GM12878 (cell line): ENCODE measurements at regions not wholly inside any gene's neighbourhood (a gene's known extent, or its start where the extent isn't known, plus 50 kb on each side); places are given as distances from the start of the nearest gene placed in this dataset.

Experiments used
- ATAC-seq: fragments of 200-7000 bp; cut with Tn5 transposase; 3 replicates; pipeline ENCODE4 v1.9.1; 2020; ENCODE audit warnings: mild to moderate bottlenecking, moderate library complexity
- BruUV-seq: library from RNA; stranded (reverse); fragments of 400-500 nt; replicated peaks from 2 replicates; lab custom pipeline; 2021; lab: Mats Ljungman, UMichigan
- CTCF ChIA-PET: fragments of 300-600 bp; sonication (Branson Sonifier 250); formaldehyde crosslinking; extraction: SDS; loops from one replicate; lab custom pipeline; 2021; ENCODE audit warnings: inconsistent platforms; lab: Yijun Ruan, JAX
- POLR2A ChIA-PET: fragments of 350-600 bp; formaldehyde crosslinking; extraction: SDS; loops from one replicate; lab custom pipeline; 2021; ENCODE audit warnings: inconsistent platforms; lab: Charles Lee
- RAD21 ChIA-PET: fragments of 300-600 bp; sonication (Branson Sonifier 250); formaldehyde crosslinking; loops from one replicate; lab custom pipeline; 2023; ENCODE audit warnings: antibody characterized with exemption; ENCODE audit not compliant: unreplicated experiment; lab: Charles Lee
- SMC1A ChIA-PET: fragments of 300-600 bp; sonication (Branson Sonifier 250); formaldehyde crosslinking; loops from one replicate; lab custom pipeline; 2023; ENCODE audit not compliant: unreplicated experiment, uncharacterized antibody; lab: Charles Lee
- DNase-seq: peaks from one replicate; pipeline ENCODE4 v3.0.0-alpha.2; 2011; ENCODE audit warnings: low read depth, low spot score
- FAIRE-seq: peaks from 3 replicates; lab custom pipeline; 2011; peaks lifted over from hg19 to GRCh38; lab: Jason Lieb, UNC
- H2AFZ ChIP-seq: 2 replicates; pipeline ENCODE4 v1.6.0; 2011; ENCODE audit warnings: low read depth, low read length, control low read depth; ENCODE audit not compliant: control insufficient read depth
- H3K27ac ChIP-seq: 2 replicates; pipeline ENCODE4 v1.5.1; 2011; ENCODE audit warnings: control low read depth; ENCODE audit not compliant: control insufficient read depth, insufficient read depth
- H3K27me3 ChIP-seq, 2 experiments: replicated peaks in 1 of 2; 2 replicates each; pipeline versions ENCODE4 v1.6.0 to v1.6.1; 2011; ENCODE audit warnings: low read length in 1 of 2; ENCODE audit not compliant: control insufficient read depth in 2 of 2, insufficient read depth in 2 of 2
- H3K36me3 ChIP-seq, 2 experiments: 2 replicates each; pipeline ENCODE4 v1.5.1; 2011; ENCODE audit warnings: low read length in 1 of 2; ENCODE audit not compliant: control insufficient read depth in 2 of 2, insufficient read depth in 2 of 2
- H3K4me1 ChIP-seq: 2 replicates; pipeline ENCODE4 v1.6.1; 2011; ENCODE audit warnings: mild to moderate bottlenecking, low read length, moderate library complexity, mixed read lengths; ENCODE audit not compliant: control insufficient read depth, insufficient read depth
- H3K4me2 ChIP-seq: 2 replicates; pipeline ENCODE4 v1.6.0; 2011; ENCODE audit warnings: control low read depth; ENCODE audit not compliant: control insufficient read depth, insufficient read depth
- H3K4me3 ChIP-seq: fragments of 200-600 bp; sonication (generic); 2 replicates; pipeline ENCODE4 v1.5.1; 2016
- H3K79me2 ChIP-seq: 2 replicates; pipeline ENCODE4 v1.6.0; 2011; ENCODE audit warnings: low read length; ENCODE audit not compliant: control insufficient read depth, insufficient read depth
- H3K9ac ChIP-seq: 2 replicates; pipeline ENCODE4 v1.8.0; 2011; ENCODE audit warnings: low read length, control low read depth, mixed read lengths; ENCODE audit not compliant: control insufficient read depth, insufficient read depth
- H3K9me3 ChIP-seq: replicated peaks from 3 replicates; pipeline ENCODE4 v1.5.1; 2011; ENCODE audit warnings: mild to moderate bottlenecking, low read length; ENCODE audit not compliant: control insufficient read depth, insufficient read depth
- H4K20me1 ChIP-seq: 2 replicates; pipeline ENCODE4 v1.6.0; 2011; ENCODE audit not compliant: control insufficient read depth, insufficient read depth
- CUX1 ChIP-seq: IDR thresholded peaks from 2 replicates; pipeline ENCODE4 v1.6.1; 2012; ENCODE audit warnings: improper control_type of control experiment, low read depth, low read length; ENCODE audit not compliant: insufficient replicate concordance
- E4F1 ChIP-seq: fragments of 450-650 bp; IDR thresholded peaks from 2 replicates; pipeline ENCODE4 v1.6.1; 2018; ENCODE audit warnings: borderline replicate concordance, mild to moderate bottlenecking; ENCODE audit not compliant: partially characterized antibody
- ETV6 ChIP-seq, 2 experiments: fragments of 450-650 bp in 1 of 2; IDR thresholded peaks in 1 of 2; conservative IDR thresholded peaks in 1 of 2; 2 replicates each; pipeline ENCODE4 v1.6.1; 2014; ENCODE audit warnings: antibody characterized with exemption in 1 of 2, borderline replicate concordance in 1 of 2, low read depth in 1 of 2, mild to moderate bottlenecking in 1 of 2, moderate library complexity in 1 of 2
- HDAC6 ChIP-seq: fragments of 200-600 bp; sonication (generic); IDR thresholded peaks from one replicate; pipeline ENCODE4 v1.8.0; 2017; ENCODE audit warnings: antibody characterized with exemption; ENCODE audit not compliant: unreplicated experiment
- HDGF ChIP-seq: fragments of 450-650 bp; IDR thresholded peaks from 2 replicates; pipeline ENCODE4 v1.6.1; 2016; ENCODE audit warnings: antibody characterized with exemption
- LARP7 ChIP-seq: fragments of 450-650 bp; IDR thresholded peaks from 2 replicates; pipeline ENCODE4 v1.6.1; 2017; ENCODE audit warnings: mild to moderate bottlenecking
- MYC ChIP-seq: IDR thresholded peaks from 2 replicates; pipeline ENCODE4 v1.6.1; 2011; ENCODE audit warnings: mild to moderate bottlenecking, low read length, moderate library complexity, inconsistent platforms; ENCODE audit not compliant: insufficient read depth, insufficient replicate concordance, insufficient read length, severe bottlenecking
- PAX8 ChIP-seq: fragments of 450-650 bp; IDR thresholded peaks from 2 replicates; pipeline ENCODE4 v1.6.1; 2017; ENCODE audit warnings: mild to moderate bottlenecking, moderate library complexity
- POLR2AphosphoS2 ChIP-seq: IDR thresholded peaks from 2 replicates; pipeline ENCODE4 v1.6.1; 2011; ENCODE audit warnings: low read depth, mild to moderate bottlenecking, low read length, improper control_type of control experiment, moderate library complexity
- RAD51 ChIP-seq: fragments of 450-650 bp; IDR thresholded peaks from 2 replicates; pipeline ENCODE4 v1.6.1; 2016; ENCODE audit warnings: moderate library complexity, mild to moderate bottlenecking, inconsistent platforms
- STAT1 ChIP-seq: fragments of 450-650 bp; conservative IDR thresholded peaks from 2 replicates; pipeline ENCODE4 v1.6.1; 2014; ENCODE audit warnings: antibody characterized with exemption, mild to moderate bottlenecking
- ZNF24 ChIP-seq: fragments of 450-650 bp; IDR thresholded peaks from 2 replicates; pipeline ENCODE4 v1.6.1; 2017; ENCODE audit warnings: antibody characterized with exemption, mild to moderate bottlenecking
- in situ Hi-C: fragments of 300-500 bp; cut with MboI; formaldehyde crosslinking; loops from 9 replicates; pipeline ENCODE4 v1.14.3; 2018; ENCODE audit warnings: mixed read lengths
- intact Hi-C: fragments of 100-400 bp; cut with micrococcal nuclease; formaldehyde crosslinking; loops from one replicate; pipeline ENCODE4 v1.14.2; 2022; ENCODE audit not compliant: unreplicated experiment
- TF ChIP-seq, protein P1 (sequence below): IDR thresholded peaks from 2 replicates; pipeline ENCODE4 v1.6.1; 2011; ENCODE audit warnings: low read depth, mild to moderate bottlenecking, low read length, moderate library complexity, borderline replicate concordance; ENCODE audit errors: extremely low read depth

- Histone ChIP-seq H3K4me2 (no peak overlapping the region), H3K9me3 (peaks cover 48% of the 10 kb centered on the region), H3K27ac (no peak overlapping the region), H3K79me2 (peaks cover 94% of the 10 kb centered on the region), H3K4me1 (peaks cover 19% of the 10 kb centered on the region), H3K4me3 (no peak overlapping the region), H3K36me3 (peaks cover 9 to 25% of the 10 kb centered on the region in 2 experiments), H4K20me1 (no peaks in the 10 kb centered on the region), H2AFZ (no peak overlapping the region), H3K9ac (no peak overlapping the region), H3K27me3 (no peaks in the 10 kb centered on the region)
- ATAC-seq (no peak), FAIRE-seq (no peak), DNase-seq (no peak)
- in situ Hi-C loops (loop anchor here (25.0 kb wide), 1 partner anchor 1846 kb away; no protein-coding TSS in a partner anchor), intact Hi-C loops (no loop called here)
- BruUV-seq: no TSS peak
- CTCF ChIA-PET: interaction anchor here (1.1 to 3.6 kb wide), 2 partner anchors 15 to 66 kb away, joined by 3 to 20 read pairs; no protein-coding TSS in a partner anchor
- POLR2A ChIA-PET: interaction anchor here (1.7 to 2.1 kb wide), 3 partner anchors 9 to 22 kb away, joined by 4 to 12 read pairs (median 10); no protein-coding TSS in a partner anchor
- SMC1A ChIA-PET: interaction anchor here (0.7 to 2.5 kb wide), 5 partner anchors 10 to 67 kb away, joined by 3 to 17 read pairs (median 4); no protein-coding TSS in a partner anchor
- RAD21 ChIA-PET: interaction anchor here (0.5 to 2.6 kb wide), 4 partner anchors 19 to 66 kb away, joined by 3 to 14 read pairs (median 4); no protein-coding TSS in a partner anchor
- TF ChIP-seq HDAC6: no peak
- no peak for TF ChIP-seq POLR2AphosphoS2
- TF ChIP-seq RAD51: no peak
- no peak for TF ChIP-seq ETV6 (conservative IDR thresholded peaks at IDR 0.05 in 1 of 2, IDR thresholded peaks at IDR 0.05 in 1 of 2; ENCODE audit: borderline replicate concordance in 1 of 2, low read depth in 1 of 2)
- no peak for TF ChIP-seq CUX1
- TF ChIP-seq MYC: no peak
- no peak for TF ChIP-seq E4F1
- TF ChIP-seq STAT1: no peak
- TF ChIP-seq PAX8: no peak
- TF ChIP-seq, protein P1, sequence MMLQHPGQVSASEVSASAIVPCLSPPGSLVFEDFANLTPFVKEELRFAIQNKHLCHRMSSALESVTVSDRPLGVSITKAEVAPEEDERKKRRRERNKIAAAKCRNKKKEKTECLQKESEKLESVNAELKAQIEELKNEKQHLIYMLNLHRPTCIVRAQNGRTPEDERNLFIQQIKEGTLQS: no peak
- TF ChIP-seq ZNF24: no peak
- no peak for TF ChIP-seq LARP7
- no peak for TF ChIP-seq HDGF
These were observed 157.6 kb upstream of the TMCC3 start for GRCh38 chr12:94807951-94808350.
